ENCODE measurements at regions not wholly inside any gene's neighbourhood (a gene's known extent, or its start where the extent isn't known, plus 50 kb on each side); places are given as distances from the start of the nearest gene placed in this dataset.

DNA sequence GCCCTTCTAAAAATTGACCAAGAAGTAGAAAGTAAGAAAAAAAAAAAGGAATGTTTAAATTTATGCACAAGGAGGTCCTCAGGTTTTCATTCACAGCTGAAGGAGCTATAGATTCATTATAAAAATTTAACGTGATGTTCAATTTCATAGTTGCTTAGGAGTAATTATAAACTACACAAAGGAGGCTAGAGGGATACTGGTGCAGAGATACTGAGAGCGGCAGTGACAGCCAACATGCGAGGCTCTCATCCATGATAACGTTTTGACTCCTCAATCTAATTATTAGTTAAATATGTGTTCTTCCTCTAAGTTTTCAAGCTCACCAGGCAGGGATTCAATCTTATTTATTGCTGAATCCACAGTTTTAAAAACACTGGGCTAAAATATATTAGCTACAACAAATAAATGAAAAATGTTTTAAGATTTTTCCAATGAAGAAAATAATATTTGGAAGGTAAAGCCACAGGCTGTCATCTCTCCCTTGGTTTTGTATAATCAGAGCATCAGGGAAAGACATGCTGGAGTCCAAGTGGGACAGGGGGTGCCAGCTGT lies 49.8 kb upstream of the TRPC4 start:
- intact Hi-C loops (cut with micrococcal nuclease): no loop called here
- DNase-seq: no peak
- no peaks in the 10 kb centered on the region for H3K9me3 Mint-ChIP-seq
- no peak overlapping the region for H3K4me3 Mint-ChIP-seq
- no peaks in the 10 kb centered on the region for H3K4me1 Mint-ChIP-seq
- H3K27me3 Mint-ChIP-seq: no peaks in the 10 kb centered on the region
- H3K27ac Mint-ChIP-seq: no peak overlapping the region
- H3K36me3 Mint-ChIP-seq (ENCODE audit: low read depth): no peaks in the 10 kb centered on the region
